ENCODE measurements at regions not wholly inside any gene's neighbourhood (a gene's known extent, or its start where the extent isn't known, plus 50 kb on each side); places are given as distances from the start of the nearest gene placed in this dataset.

GRCh38 chr18:70848329-70848728, 559.5 kb downstream of the SOCS6 start:
- Histone ChIP-seq H3K27me3 (no peaks in the 10 kb centered on the region), H3K4me1 (no peaks in the 10 kb centered on the region), H3K4me3 (no peak overlapping the region), H3K9me3 (no peaks in the 10 kb centered on the region), H3K27ac (no peak overlapping the region), H3K36me3 (no peaks in the 10 kb centered on the region)
- intact Hi-C loops (cut with DNase I; ENCODE audit: low total_unique reads), result no loop called here
- TF ChIP-seq CTCF (IDR thresholded peaks at IDR 0.05), result no peak
- DNase-seq, result no peak

DNA sequence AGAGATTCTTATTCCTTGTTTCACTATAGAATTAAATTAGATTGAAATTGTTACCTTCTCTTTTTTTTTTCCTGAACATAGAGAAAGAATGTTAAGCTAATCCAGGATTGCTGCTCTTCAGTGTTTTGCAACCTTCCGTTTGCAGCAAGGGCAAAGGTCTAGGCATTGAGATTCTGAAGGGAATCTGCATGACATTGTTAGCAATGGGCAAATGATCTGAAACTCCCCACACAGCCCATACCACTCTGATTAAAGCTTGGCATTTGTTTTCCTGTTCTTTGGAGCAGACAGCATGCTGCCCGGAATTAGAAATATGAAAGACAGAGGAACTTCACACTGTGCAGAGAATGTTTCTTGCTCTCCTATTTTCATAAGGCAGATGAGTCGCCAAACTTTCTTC, 551.8 kb downstream of the SOCS6 start:
- intact Hi-C loops (cut with DNase I; ENCODE audit: low total_unique reads), result no loop called here
- no peak for TF ChIP-seq CTCF (IDR thresholded peaks at IDR 0.05)
- no peak overlapping the region for H3K27ac ChIP-seq
- no peak for DNase-seq
- no peaks in the 10 kb centered on the region for H3K9me3 ChIP-seq
- no peaks in the 10 kb centered on the region for H3K36me3 ChIP-seq
- no peaks in the 10 kb centered on the region for H3K4me1 ChIP-seq
- no peak overlapping the region for H3K4me3 ChIP-seq
- H3K27me3 ChIP-seq, result no peaks in the 10 kb centered on the region

DNA sequence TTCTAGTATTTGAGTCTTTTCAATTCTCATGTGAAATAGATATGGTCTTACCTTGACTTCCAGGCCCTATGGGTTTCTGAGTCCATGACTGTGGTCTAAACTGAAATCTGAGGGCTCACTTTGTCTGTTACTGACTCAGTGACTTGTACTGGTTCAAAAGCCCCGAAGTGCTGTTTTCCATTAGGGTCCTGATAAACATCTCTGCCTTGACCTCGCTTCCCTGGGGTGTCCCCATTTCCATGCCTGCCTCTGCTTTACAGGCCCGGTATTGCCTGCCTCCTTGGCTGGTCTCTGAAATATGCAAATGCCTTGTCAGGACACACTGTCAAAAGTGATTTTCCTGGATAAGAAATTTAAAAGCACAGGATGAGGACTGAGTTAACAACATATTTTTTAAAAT, 538.8 kb downstream of the SOCS6 start:
- no peak for TF ChIP-seq CTCF (IDR thresholded peaks at IDR 0.05)
- Histone ChIP-seq H3K27ac (no peak overlapping the region), H3K27me3 (no peaks in the 10 kb centered on the region), H3K4me1 (no peaks in the 10 kb centered on the region), H3K36me3 (no peaks in the 10 kb centered on the region), H3K4me3 (no peak overlapping the region), H3K9me3 (no peaks in the 10 kb centered on the region)
- intact Hi-C loops (cut with DNase I; ENCODE audit: low total_unique reads), result no loop called here
- DNase-seq, result no peak

DNA sequence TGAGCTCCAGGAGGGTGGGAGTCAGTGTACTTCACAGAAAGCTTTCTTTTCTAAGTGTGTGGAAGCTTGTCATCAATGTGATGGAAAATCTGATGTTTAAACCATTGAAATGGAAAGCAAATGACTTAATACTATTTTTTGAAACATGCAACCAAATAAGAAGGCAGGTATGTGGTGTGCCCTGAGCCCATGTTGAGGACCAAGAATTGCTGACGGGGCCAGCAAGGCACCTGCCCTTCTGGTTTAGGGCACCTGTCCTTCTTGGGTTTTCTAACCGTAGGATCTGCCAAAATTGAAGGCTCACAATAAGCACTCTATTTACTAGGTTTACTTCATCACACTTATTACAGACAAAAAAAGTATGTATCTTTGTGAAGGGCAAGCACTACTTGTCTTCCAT, 537.7 kb downstream of the SOCS6 start:
- TF ChIP-seq CTCF (IDR thresholded peaks at IDR 0.05), result no peak
- H3K4me1 ChIP-seq, result no peaks in the 10 kb centered on the region
- H3K36me3 ChIP-seq, result no peaks in the 10 kb centered on the region
- intact Hi-C loops (cut with DNase I; ENCODE audit: low total_unique reads), result no loop called here
- no peak overlapping the region for H3K27ac ChIP-seq
- no peaks in the 10 kb centered on the region for H3K9me3 ChIP-seq
- no peak overlapping the region for H3K4me3 ChIP-seq
- no peaks in the 10 kb centered on the region for H3K27me3 ChIP-seq
- DNase-seq, result no peak

GRCh38 chr18:70822691-70823090, 533.8 kb downstream of the SOCS6 start:
- no peaks in the 10 kb centered on the region for H3K4me1 ChIP-seq
- intact Hi-C loops (cut with DNase I; ENCODE audit: low total_unique reads), result no loop called here
- no peak for DNase-seq

More at GRCh38 chr18:70822691-70823090, 533.8 kb downstream of the SOCS6 start:
- Histone ChIP-seq H3K27me3 (no peaks in the 10 kb centered on the region), H3K4me3 (no peak overlapping the region), H3K36me3 (no peaks in the 10 kb centered on the region), H3K27ac (no peak overlapping the region), H3K9me3 (no peaks in the 10 kb centered on the region)
- no peak for TF ChIP-seq CTCF (IDR thresholded peaks at IDR 0.05)

Measured in tibial artery (tissue), 4 donors.